K562 (cell line): ENCODE measurements at regions not wholly inside any gene's neighbourhood (a gene's known extent, or its start where the extent isn't known, plus 50 kb on each side); places are given as distances from the start of the nearest gene placed in this dataset.

Experiments used
- ATAC-seq: fragments of 200-7000 bp; cut with Tn5 transposase; 3 replicates; pipeline ENCODE4 v1.9.1; 2020; ENCODE audit warnings: moderate library complexity
- BruUV-seq: library from RNA; stranded (reverse); fragments of 400-500 nt; replicated peaks from 2 replicates; lab custom pipeline; 2021; lab: Mats Ljungman, UMichigan
- CTCF ChIA-PET: fragments of 300-600 bp; formaldehyde crosslinking; extraction: SDS; loops from one replicate; lab custom pipeline; 2021; ENCODE audit warnings: low intra/inter-chr PET ratio; lab: Yijun Ruan, JAX
- POLR2A ChIA-PET: fragments of 300-600, 350-650 bp; sonication (Branson Sonifier 250); formaldehyde crosslinking; extraction: SDS; loops from one replicate; lab custom pipeline; 2021; ENCODE audit warnings: antibody characterized with exemption, inconsistent platforms; lab: Yijun Ruan, JAX
- DNase-seq, 4 experiments: peaks; one replicate each; pipeline versions ENCODE4 v3.0.0 to v3.0.0-alpha.2; 2011 to 2018; ENCODE audit warnings: low spot score in 3 of 4, mixed read lengths in 3 of 4; ENCODE audit errors: extremely low read depth in 1 of 4
- FAIRE-seq: peaks from 2 replicates; lab custom pipeline; 2011; peaks lifted over from hg19 to GRCh38; lab: Jason Lieb, UNC
- H2AFZ ChIP-seq: 2 replicates; pipeline ENCODE4 v1.6.0; 2011; ENCODE audit warnings: low read depth, low read length, control low read depth, inconsistent platforms
- H3K27ac ChIP-seq: fragments of 200-600 bp; 3 replicates; pipeline ENCODE4 v1.8.0; 2011; ENCODE audit warnings: low read depth, mild to moderate bottlenecking, control low read depth, inconsistent platforms, low read length, moderate library complexity, mixed read lengths; ENCODE audit errors: extremely low read depth
- H3K27me3 ChIP-seq, 2 experiments: fragments of 300-600 bp in 1 of 2; 2 replicates in 1 of 2; 3 replicates in 1 of 2; pipeline versions ENCODE4 v1.6.0 to v1.8.0; 2011; ENCODE audit warnings: inconsistent platforms in 2 of 2, low read length in 2 of 2, mild to moderate bottlenecking in 1 of 2, mixed read lengths in 1 of 2, moderate library complexity in 1 of 2; ENCODE audit not compliant: control insufficient read depth in 2 of 2, insufficient read depth in 2 of 2
- H3K36me3 ChIP-seq: fragments of 300-600 bp; 3 replicates; pipeline ENCODE4 v1.8.0; 2011; ENCODE audit warnings: mild to moderate bottlenecking, low read length, inconsistent platforms; ENCODE audit not compliant: control insufficient read depth, insufficient read depth
- H3K4me1 ChIP-seq, 2 experiments: fragments of 200-600 bp in 1 of 2; replicated peaks in 1 of 2; 2 replicates in 1 of 2; 3 replicates in 1 of 2; pipeline versions ENCODE4 v1.5.1 to v1.8.0; 2011; ENCODE audit warnings: inconsistent platforms in 2 of 2, low read length in 2 of 2, mild to moderate bottlenecking in 1 of 2, mixed read lengths in 1 of 2, moderate library complexity in 1 of 2; ENCODE audit not compliant: control insufficient read depth in 2 of 2, insufficient read depth in 2 of 2
- H3K4me2 ChIP-seq: 2 replicates; pipeline ENCODE4 v1.6.1; 2011; ENCODE audit warnings: low read length, control low read depth, inconsistent platforms, mixed read lengths; ENCODE audit not compliant: insufficient read depth
- H3K4me3 ChIP-seq: fragments of 200-600 bp; sonication (generic), shearing (Covaris generic); 2 replicates; pipeline ENCODE4 v1.5.1; 2016; ENCODE audit warnings: control low read depth, inconsistent platforms
- H3K79me2 ChIP-seq: fragments of 200-600 bp; 3 replicates; pipeline ENCODE4 v1.8.0; 2011; ENCODE audit warnings: low read length, inconsistent platforms; ENCODE audit not compliant: control insufficient read depth, insufficient read depth
- H3K9ac ChIP-seq, 2 experiments: 2 replicates each; pipeline versions ENCODE4 v1.6.0 to v1.6.1; 2011; ENCODE audit warnings: low read depth in 2 of 2, low read length in 2 of 2, control low read depth in 1 of 2, inconsistent platforms in 1 of 2, mild to moderate bottlenecking in 1 of 2, mixed read lengths in 1 of 2; ENCODE audit not compliant: insufficient read depth in 1 of 2
- H3K9me1 ChIP-seq: one replicate; pipeline ENCODE4 v1.6.0; 2011; ENCODE audit warnings: inconsistent platforms, mild to moderate bottlenecking, low read length, moderate library complexity; ENCODE audit not compliant: control insufficient read depth, insufficient read depth
- H3K9me3 ChIP-seq: replicated peaks from 2 replicates; pipeline ENCODE4 v1.5.1; 2011; ENCODE audit warnings: low read depth, low read length, inconsistent platforms; ENCODE audit not compliant: control insufficient read depth, insufficient read depth
- H4K20me1 ChIP-seq: replicated peaks from 2 replicates; pipeline ENCODE4 v1.6.1; 2011; ENCODE audit warnings: low read length, inconsistent platforms, mixed read lengths; ENCODE audit not compliant: control insufficient read depth, insufficient read depth
- CBX2 ChIP-seq: fragments of 200-600 bp; sonication (generic); IDR thresholded peaks from one replicate; pipeline ENCODE4 v1.6.1; 2012; ENCODE audit warnings: mild to moderate bottlenecking, low read length, inconsistent platforms; ENCODE audit not compliant: insufficient read depth, poor library complexity, severe bottlenecking
- DACH1 ChIP-seq: fragments of 450-650 bp; IDR thresholded peaks from 2 replicates; pipeline ENCODE4 v1.6.1; 2018; ENCODE audit not compliant: partially characterized antibody
- EP300 ChIP-seq: IDR thresholded peaks from 2 replicates; pipeline ENCODE4 v1.6.1; 2012; ENCODE audit warnings: low read length, improper control_type of control experiment
- GTF2A2 ChIP-seq: IDR thresholded peaks from 2 replicates; pipeline ENCODE4 v1.6.1; 2016; ENCODE audit warnings: mild to moderate bottlenecking, missing genetic modification characterization, missing compliant biosample characterization
- KLF16 ChIP-seq: IDR thresholded peaks from 2 replicates; pipeline ENCODE4 v1.6.1; 2016; ENCODE audit warnings: antibody characterized with exemption
- NFE2L1 ChIP-seq: fragments of 450-650 bp; IDR thresholded peaks from 2 replicates; pipeline ENCODE4 v1.6.1; 2016; ENCODE audit warnings: missing genetic modification characterization, low read depth, mild to moderate bottlenecking, missing compliant biosample characterization, moderate library complexity, borderline replicate concordance
- RNF2 ChIP-seq: sonication (generic); IDR thresholded peaks from 2 replicates; pipeline ENCODE4 v1.6.1; 2016
- ZNF146 ChIP-seq: IDR thresholded peaks from one replicate; pipeline ENCODE4 v1.6.1; 2018; ENCODE audit warnings: missing compliant biosample characterization; ENCODE audit not compliant: unreplicated experiment
- ZNF282 ChIP-seq: sonication (generic); formaldehyde crosslinking; IDR thresholded peaks from 2 replicates; pipeline ENCODE4 v1.8.1; 2023; ENCODE audit warnings: missing genetic modification reagents
- ZSCAN32 ChIP-seq: fragments of 450-650 bp; formaldehyde crosslinking; IDR thresholded peaks from 2 replicates; pipeline ENCODE4 v1.4.0; 2020; ENCODE audit warnings: mild to moderate bottlenecking, moderate library complexity
- WGBS: fragments of 100-300 bp; shearing (Covaris generic); methylation state at CpG from one replicate; pipeline ENCODE4 v1.1.6; 2016; ENCODE audit warnings: low coverage, mixed read lengths; ENCODE audit not compliant: insufficient coverage; ENCODE audit errors: missing lambda C conversion rate; 5-methylcytosine and 5-hydroxymethylcytosine counted together
- in situ Hi-C: fragments of 300-500 bp; cut with MboI; formaldehyde crosslinking; loops from 4 replicates; pipeline ENCODE4 v1.15.0; 2018; ENCODE audit warnings: inconsistent platforms, mixed read lengths
- intact Hi-C: fragments of 100-400 bp; cut with micrococcal nuclease; formaldehyde crosslinking; loops from 2 replicates; pipeline ENCODE4 v1.14.2; 2022
- TF ChIP-seq, protein P1 (sequence below), 3 experiments: fragments of 200-800 bp in 1 of 3; sonication (Bioruptor generic) in 1 of 3; sonication (generic) in 1 of 3; formaldehyde crosslinking in 1 of 3; IDR thresholded peaks; 2 replicates each; pipeline versions ENCODE4 v1.6.1 to v1.8.0; 2016 to 2022; ENCODE audit warnings: mild to moderate bottlenecking in 2 of 3, missing compliant biosample characterization in 2 of 3, missing genetic modification characterization in 2 of 3, missing genetic modification reagents in 1 of 3
- TF ChIP-seq, protein P2 (sequence below): sonication (generic); formaldehyde crosslinking; IDR thresholded peaks from 2 replicates; pipeline ENCODE4 v1.4.0; 2020; ENCODE audit warnings: mild to moderate bottlenecking, missing genetic modification reagents
- TF ChIP-seq, protein P3 (sequence below): fragments of 250-450 bp; sonication (Bioruptor Pico); IDR thresholded peaks from 2 replicates; pipeline ENCODE4 v1.8.0; 2022; ENCODE audit warnings: moderate library complexity, mild to moderate bottlenecking, inconsistent platforms

DNA sequence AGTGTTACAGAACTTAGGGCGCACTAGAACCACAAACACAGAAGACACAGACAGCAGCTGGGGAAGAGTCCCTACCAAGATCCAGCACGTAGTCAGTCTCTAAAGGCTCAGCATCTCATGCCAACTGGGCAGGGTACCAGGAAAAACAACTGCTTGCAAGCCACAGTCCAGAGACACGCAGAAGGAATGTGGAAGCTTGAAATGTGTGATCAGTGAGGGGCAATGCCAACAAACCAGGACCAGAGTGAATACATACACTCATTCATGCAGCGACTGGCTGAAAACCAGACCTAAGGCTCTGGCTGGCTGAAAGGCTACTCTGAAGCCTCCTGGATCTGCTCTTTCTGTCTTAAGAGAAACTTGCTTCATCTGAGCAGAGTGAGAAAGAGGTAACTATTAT is 1484.8 kb downstream of the EFNB2 start:
- FAIRE-seq (no peak), DNase-seq (no peak)
- in situ Hi-C loops = no loop called here
- no peak overlapping the region for H3K27ac ChIP-seq
- no peaks in the 10 kb centered on the region for H3K9me3 ChIP-seq
- CTCF ChIA-PET = no interaction called here
- no peak overlapping the region for H3K4me3 ChIP-seq
- H2AFZ ChIP-seq = no peak overlapping the region
- H3K27me3 ChIP-seq = no peaks in the 10 kb centered on the region
- H3K4me2 ChIP-seq = no peak overlapping the region
- no peaks in the 10 kb centered on the region for H3K9me1 ChIP-seq
- TF ChIP-seq CBX2 (no peak), ZNF146 (CRISPR knock-in tag) (no peak), GTF2A2 (tag) (no peak)
- TF ChIP-seq, all 486 proteins: peak for 0
- no peaks in the 10 kb centered on the region for H3K36me3 ChIP-seq
- no peaks in the 10 kb centered on the region for H4K20me1 ChIP-seq
- no peak overlapping the region for H3K9ac ChIP-seq
- BruUV-seq = no TSS peak
- H3K4me1 ChIP-seq = no peaks in the 10 kb centered on the region
- H3K79me2 ChIP-seq = no peaks in the 10 kb centered on the region
- intact Hi-C loops = no loop called here
- no peak for ATAC-seq
- POLR2A ChIA-PET = no interaction called here
- WGBS = 0% methylated on average over 2 of the region's 4 CpGs

DNA sequence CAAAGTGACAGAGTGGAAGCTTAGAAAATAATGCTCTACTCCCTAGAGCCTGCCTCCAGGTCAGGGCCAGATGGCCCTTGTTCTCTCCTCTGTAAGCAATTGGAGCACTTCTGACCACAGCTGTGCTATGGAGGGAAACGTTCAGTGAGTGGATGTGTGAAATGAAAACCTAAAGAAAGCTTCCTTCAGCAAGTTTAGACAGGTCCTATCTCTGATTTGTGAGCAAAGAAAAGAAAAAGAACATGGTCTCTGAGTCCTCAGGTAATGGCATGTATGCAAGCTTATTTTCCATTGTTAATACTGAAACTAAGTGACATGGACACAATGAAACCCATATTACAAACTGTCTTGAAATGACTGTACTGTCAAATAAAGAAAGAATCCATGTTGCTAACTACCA is 1486.8 kb downstream of the EFNB2 start:
- WGBS = no CpG with 5 or more reads among the region's 1 CpG
- Histone ChIP-seq H3K4me1 (no peaks in the 10 kb centered on the region), H3K79me2 (no peaks in the 10 kb centered on the region), H4K20me1 (no peaks in the 10 kb centered on the region), H3K4me3 (no peak overlapping the region), H3K9me3 (no peaks in the 10 kb centered on the region), H3K27ac (no peak overlapping the region), H3K36me3 (no peaks in the 10 kb centered on the region), H3K4me2 (no peak overlapping the region), H3K27me3 (no peaks in the 10 kb centered on the region), H3K9me1 (no peaks in the 10 kb centered on the region), H3K9ac (no peak overlapping the region), H2AFZ (no peak overlapping the region)
- FAIRE-seq = no peak
- no TSS peak for BruUV-seq
- no peak for ATAC-seq
- intact Hi-C loops = no loop called here
- no peak for DNase-seq
- ChIA-PET CTCF (no interaction called here), POLR2A (no interaction called here)
- in situ Hi-C loops = no loop called here
- TF ChIP-seq, protein P1, sequence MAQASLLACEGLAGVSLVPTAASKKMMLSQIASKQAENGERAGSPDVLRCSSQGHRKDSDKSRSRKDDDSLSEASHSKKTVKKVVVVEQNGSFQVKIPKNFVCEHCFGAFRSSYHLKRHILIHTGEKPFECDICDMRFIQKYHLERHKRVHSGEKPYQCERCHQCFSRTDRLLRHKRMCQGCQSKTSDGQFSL (CRISPR knock-in tag; IDR thresholded peaks at IDR 0.05) = no peak
- TF ChIP-seq, protein P1 (tag; IDR thresholded peaks at IDR 0.05) = no peak
- no peak for TF ChIP-seq KLF16
- TF ChIP-seq, protein P2, sequence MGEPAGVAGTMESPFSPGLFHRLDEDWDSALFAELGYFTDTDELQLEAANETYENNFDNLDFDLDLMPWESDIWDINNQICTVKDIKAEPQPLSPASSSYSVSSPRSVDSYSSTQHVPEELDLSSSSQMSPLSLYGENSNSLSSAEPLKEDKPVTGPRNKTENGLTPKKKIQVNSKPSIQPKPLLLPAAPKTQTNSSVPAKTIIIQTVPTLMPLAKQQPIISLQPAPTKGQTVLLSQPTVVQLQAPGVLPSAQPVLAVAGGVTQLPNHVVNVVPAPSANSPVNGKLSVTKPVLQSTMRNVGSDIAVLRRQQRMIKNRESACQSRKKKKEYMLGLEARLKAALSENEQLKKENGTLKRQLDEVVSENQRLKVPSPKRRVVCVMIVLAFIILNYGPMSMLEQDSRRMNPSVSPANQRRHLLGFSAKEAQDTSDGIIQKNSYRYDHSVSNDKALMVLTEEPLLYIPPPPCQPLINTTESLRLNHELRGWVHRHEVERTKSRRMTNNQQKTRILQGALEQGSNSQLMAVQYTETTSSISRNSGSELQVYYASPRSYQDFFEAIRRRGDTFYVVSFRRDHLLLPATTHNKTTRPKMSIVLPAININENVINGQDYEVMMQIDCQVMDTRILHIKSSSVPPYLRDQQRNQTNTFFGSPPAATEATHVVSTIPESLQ (CRISPR knock-in tag) = no peak
- no peak for TF ChIP-seq ZNF282
- TF ChIP-seq ZSCAN32 = no peak
- no peak for TF ChIP-seq EP300
- TF ChIP-seq, protein P3, sequence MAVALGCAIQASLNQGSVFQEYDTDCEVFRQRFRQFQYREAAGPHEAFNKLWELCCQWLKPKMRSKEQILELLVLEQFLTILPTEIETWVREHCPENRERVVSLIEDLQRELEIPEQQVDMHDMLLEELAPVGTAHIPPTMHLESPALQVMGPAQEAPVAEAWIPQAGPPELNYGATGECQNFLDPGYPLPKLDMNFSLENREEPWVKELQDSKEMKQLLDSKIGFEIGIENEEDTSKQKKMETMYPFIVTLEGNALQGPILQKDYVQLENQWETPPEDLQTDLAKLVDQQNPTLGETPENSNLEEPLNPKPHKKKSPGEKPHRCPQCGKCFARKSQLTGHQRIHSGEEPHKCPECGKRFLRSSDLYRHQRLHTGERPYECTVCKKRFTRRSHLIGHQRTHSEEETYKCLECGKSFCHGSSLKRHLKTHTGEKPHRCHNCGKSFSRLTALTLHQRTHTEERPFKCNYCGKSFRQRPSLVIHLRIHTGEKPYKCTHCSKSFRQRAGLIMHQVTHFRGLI (CRISPR knock-in tag) = no peak
- no peak for TF ChIP-seq NFE2L1 (tag)
- no peak for TF ChIP-seq DACH1
- no peak for TF ChIP-seq RNF2
